NCI-H82 (cell line): ENCODE measurements at regions not wholly inside any gene's neighbourhood (a gene's known extent, or its start where the extent isn't known, plus 50 kb on each side); places are given as distances from the start of the nearest gene placed in this dataset.
A peak's percentile ranks its signal among the peaks of the same experiment; 100 is the strongest.

Experiments
- DNase-seq: peaks from one replicate; lab custom pipeline; 2025; lab: John Stamatoyannopoulos, UW

DNA sequence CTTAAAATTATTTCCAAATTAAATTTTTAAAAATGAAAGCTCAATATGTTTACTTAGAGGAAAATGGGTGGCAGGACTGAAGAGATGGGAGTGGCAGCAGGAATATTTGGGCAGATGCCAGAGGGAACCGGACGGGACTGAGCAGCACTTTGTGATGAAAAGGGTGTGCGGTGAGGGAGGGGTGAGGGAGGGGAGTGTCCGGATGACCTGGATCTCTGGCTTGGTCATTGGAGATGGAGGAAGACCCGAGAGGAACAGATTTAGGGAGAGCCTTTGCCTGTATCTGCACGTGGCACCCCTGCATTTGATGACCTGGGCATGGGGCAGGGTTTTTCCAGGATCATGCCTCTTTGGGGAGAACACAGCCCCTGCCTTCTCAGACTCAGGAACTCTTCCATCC is 201.1 kb upstream of the MVB12B start:
- no peak for DNase-seq

DNA sequence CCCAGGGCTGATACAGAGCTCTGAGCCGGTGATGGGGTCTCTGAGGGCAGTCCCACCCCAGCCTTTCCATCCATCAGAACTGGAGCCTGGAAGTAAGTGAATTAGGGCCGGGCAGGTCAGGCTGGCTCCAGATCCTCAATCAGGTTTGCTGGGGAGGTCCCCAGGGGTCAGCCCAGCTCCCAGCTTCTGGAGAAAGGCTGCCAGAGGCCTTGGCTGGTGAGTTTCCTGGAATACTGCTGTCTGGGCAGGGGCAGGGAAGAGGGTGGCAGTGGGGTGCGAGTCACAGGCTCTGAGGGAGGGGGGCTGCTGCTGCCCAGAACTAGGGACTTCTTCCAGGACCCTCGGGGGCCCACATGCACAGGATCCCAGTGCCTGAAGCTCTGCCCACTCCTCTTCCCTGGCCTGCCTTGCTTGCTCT is 200.6 kb upstream of the MVB12B start:
- DNase-seq, result no peak

- no peak for DNase-seq
Observed at GRCh38 chr9:126126807-126127206, 199.8 kb upstream of the MVB12B start.

DNA sequence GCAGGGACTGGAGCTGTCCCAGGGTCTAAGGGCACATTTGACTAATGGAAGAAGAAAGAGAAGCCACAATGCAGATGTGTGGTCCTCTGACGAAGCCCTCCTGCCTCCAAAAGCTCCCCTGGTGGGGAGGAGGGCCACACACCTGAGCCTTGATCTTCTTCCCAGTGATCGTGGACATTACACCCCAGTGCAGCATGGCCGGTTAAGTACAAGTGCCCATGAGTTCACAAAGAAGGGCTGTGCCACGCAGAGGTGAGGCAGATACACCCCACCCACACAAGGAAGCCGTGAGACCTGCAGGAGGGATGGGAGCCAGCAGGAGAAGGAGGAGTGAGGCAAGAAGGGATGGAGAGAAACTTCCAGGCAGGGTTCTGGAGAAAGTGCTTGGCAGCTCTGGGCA is 199.0 kb upstream of the MVB12B start:
- DNase-seq, result no peak

DNA sequence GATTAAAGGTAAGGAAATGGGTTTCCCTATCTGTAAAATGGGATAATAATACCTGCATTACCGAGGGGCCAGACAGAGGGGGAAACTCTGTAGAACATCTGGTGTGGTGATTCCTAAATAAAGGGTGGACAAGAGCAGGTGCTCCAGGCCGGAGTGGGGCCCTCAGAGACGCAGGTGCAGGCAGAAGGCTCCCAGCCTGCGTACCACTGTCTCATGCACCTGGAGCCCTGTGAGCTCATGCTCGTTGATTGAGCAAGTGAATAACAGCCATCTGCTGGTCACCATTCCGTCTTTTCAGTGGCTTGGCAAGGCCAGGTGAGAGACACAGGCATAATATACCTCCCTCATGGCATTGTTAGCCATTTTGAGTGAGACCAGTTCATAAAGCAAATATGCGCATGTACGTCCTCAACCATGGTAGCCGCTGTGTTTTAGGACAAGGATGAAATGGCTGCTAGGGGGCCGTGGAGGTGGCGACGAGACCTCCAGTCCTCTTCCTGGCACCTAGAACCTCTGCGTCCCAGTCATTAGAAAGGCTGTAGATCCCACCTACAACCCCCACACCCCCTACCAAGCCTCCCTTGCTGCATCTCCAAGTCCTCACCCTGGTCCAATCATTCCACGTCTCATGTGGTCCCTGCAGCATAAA is 198.0 kb upstream of the MVB12B start:
- DNase-seq, result no peak

DNA sequence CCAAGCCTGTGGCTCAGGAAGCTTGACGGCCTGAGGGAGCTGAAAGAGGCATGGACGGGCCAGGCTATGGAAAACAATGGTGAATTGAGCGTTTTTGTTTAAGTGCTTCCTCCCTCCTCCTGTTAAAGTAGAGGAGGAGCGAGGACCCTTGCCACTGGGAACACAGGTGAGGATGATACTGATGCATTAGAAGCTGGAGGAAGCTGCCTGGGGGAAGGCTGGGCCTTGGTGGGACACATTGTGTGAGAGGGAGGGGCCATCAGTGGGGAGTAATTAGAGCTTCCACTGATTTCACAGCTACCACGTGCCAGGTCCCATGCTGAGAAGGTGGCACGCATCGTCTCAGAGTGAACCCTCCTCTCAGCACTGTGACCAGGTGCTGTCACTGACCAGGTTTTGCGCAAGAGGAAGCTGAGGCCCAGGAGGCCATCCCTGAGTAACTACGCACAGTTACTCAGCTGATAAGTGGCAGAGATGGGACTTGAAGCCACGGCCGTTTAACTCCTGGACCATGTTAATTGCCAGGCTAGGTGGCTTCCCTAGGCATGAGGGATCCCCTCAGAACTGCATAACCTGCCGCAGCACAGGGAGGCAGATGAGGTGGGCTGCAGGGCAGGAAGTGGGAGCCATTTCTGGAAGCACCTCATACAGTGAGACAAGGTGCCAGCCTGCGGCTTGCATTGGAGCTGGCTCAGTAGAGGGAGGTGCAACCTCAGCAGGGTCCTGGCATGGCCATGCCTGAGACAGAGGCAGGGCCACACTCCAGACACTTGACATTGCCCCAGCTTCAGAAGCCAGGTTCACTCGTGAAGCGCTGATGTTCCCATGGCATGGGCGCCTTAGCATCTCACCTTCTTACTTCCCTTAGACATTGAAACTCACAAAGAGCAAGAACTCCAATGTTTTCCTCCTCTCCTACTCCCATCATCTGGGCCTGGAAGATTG is 195.3 kb upstream of the MVB12B start:
- DNase-seq, result no peak

DNA sequence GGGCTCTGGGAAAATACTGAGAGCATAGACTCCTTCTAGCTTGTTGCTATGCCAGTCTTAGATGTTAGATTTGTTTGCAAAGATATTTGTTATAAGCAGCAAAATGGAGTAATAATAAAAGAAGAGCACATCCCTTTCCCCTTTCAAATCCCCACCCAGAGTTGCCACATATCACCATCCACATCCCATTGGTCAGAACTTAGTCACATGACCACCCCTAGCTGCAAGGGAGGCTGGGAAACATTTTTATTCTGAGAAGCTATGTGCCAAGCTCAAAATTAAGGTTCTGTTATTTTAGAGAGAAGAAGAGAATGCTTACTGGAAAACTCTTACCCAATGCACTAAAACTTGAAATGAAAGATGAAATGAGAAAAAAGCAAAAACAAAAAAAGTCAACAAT is 193.9 kb upstream of the MVB12B start:
- DNase-seq, result no peak

DNA sequence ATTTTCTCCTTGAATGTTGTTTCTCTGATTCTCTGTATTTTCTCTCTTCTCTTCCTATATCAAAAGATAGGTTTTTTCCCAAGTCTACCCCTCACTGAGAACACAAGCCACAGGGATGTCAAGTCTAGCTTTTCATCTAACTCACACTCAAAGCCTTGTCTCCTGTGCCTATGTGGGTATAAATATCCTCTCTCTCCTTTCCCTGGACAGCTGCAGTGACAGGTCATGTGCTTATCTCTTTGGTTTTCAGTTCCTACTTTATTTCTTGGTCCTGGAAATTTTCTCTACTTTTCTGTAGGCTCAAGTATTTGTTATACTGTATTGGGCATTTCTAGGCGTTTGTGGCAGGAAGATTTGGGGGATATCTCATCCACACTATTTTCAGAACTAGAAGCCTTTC is 182.4 kb upstream of the MVB12B start:
- no peak for DNase-seq

GRCh38 chr9:126144603-126145456 is 181.8 kb upstream of the MVB12B start:
- DNase-seq, result no peak

DNA sequence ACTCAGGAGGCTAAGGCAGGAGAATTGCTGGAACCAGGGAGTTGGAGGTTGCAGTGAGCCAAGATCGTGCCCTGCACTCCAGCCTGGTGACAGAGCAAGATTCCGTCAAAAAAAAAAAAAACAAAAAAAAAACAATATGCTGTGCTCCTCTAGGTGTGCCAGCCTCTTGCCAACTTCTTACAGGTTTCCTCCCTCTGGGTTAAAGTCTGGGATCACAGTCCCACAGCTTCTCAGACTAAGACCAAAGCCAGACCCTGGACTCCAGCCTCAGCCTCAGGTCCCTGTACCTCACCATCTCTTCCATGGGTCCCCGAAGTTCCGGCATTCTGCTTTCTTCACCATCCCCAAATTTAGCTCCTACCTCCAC is 180.8 kb upstream of the MVB12B start:
- DNase-seq, result no peak

- peak; percentile 84 for DNase-seq
Observed at GRCh38 chr9:126146254-126147145, 180.1 kb upstream of the MVB12B start.

- no peak for DNase-seq
Observed at GRCh38 chr9:126147186-126147935, 179.3 kb upstream of the MVB12B start.

DNA sequence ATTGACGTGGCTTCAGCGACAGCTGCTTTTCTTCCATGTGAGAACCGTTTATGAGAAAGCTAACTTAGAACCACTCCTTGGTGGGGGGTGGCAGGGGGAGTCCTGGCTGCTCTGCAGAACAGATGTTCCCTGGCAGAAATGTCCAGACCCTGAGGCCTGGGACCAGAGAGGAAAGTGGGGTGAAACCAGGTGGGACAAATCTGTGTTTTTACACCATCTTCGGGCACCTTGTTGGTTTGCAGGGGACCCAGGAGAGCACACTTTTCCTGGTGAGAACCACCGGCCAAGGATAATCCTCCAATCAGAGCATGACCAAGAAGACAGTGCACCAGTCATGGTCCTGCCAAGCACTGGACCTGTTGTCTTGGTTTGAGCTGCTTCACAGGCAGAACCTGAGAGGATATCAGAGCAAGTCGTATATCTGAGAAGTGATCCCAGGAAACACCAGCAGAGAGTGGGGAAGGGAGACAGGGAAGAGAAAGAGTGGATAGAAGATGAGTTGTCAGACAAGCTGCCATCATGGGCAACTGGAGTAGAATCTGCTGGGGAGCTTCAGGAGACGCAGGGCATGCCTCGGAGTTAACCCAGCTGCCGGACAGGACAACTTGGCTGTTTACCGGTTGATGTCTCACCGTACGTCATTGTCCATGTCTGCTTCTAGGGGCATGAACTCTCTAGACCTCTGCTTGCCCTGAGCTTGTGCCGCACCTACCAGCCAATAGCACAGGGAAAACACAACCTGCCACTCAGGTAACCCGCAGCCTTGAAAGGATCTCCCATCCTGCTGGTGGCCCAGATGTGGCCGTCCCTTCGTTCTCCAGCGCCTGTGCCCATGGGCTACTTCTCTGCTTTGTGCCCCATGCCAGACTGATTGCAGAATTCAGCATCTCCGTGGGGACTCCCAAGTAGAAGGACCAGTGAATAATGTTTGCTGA is 178.4 kb upstream of the MVB12B start:
- DNase-seq, result no peak

DNA sequence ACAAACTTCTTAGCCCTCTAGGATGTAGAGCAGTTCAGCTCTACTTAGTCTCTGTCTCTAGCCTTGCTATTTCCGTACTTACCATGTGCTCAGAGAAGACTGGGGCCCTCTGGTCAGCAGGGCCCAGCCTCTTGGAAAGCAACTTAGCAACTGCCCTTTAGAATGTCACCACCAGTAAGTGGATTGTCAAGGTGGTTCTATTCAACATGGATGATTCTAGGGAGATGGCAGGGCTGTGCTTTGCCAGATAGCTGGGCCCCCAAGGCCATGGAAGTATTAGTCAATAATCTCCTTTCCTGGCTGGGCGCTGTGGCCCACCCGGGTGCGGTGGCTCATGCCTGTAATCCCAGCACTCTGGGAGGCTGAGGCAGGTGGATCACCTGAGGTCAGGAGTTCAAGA is 177.6 kb upstream of the MVB12B start:
- DNase-seq, result no peak

GRCh38 chr9:126149661-126150060 is 177.0 kb upstream of the MVB12B start:
- DNase-seq, result no peak

DNA sequence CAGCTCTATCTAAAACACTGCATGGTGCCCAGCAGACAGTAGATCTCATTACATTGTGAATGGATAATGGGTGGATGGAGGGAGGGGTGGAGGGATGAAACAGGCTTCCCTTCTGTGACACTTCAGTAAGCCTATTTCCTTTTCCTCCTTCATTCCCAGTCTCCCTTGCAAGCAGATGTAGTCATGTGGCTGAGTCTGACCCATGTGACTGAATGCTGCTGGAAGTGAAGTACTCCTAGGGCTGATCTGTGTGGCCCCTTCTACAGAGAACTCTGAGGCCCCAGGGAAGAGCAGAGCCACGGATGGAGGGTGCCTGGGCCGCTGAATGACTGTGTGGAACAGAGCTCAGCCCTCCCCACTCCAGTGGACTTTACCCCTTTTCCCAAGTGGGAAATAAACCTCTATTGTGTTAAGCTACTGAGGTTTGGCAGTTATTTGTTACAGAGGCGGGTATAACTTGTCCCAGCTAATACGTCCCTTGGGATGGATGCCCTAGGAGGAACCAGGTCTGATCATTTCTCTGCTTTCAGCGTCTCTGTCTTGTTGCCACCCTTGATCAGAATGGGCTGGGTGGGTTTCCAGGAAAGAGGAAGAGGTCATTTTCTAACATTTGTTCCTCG is 176.1 kb upstream of the MVB12B start:
- DNase-seq, result peak; percentile 91

GRCh38 chr9:126151031-126151685 is 175.5 kb upstream of the MVB12B start:
- no peak for DNase-seq

- no peak for DNase-seq
Observed at GRCh38 chr9:126151686-126152134, 174.9 kb upstream of the MVB12B start.
